Fibroblast of lung (primary cell): ENCODE measurements at regions not wholly inside any gene's neighbourhood (a gene's known extent, or its start where the extent isn't known, plus 50 kb on each side); places are given as distances from the start of the nearest gene placed in this dataset.

ENCODE experiments used
- DNase-seq, 2 donors: peaks; one replicate each; pipeline versions ENCODE4 v3.0.0 to v3.0.0-alpha.2; 2010; ENCODE audit warnings: low read depth in 2 of 2
- H2AFZ ChIP-seq: 2 replicates; pipeline ENCODE4 v1.5.1; 2012; ENCODE audit warnings: low read length, control low read depth, inconsistent platforms
- H3K27ac ChIP-seq: 2 replicates; pipeline ENCODE4 v1.5.1; 2011; ENCODE audit warnings: low read length, control low read depth; ENCODE audit not compliant: insufficient read depth
- H3K27me3 ChIP-seq: 2 replicates; pipeline ENCODE4 v1.5.1; 2011; ENCODE audit warnings: mild to moderate bottlenecking, low read length; ENCODE audit not compliant: control insufficient read depth, insufficient read depth
- H3K36me3 ChIP-seq: 2 replicates; pipeline ENCODE4 v1.5.1; 2011; ENCODE audit warnings: low read length; ENCODE audit not compliant: control insufficient read depth, insufficient read depth
- H3K4me1 ChIP-seq: 2 replicates; pipeline ENCODE4 v1.5.1; 2011; ENCODE audit warnings: low read length; ENCODE audit not compliant: control insufficient read depth, insufficient read depth; ENCODE audit errors: extremely low read depth
- H3K4me2 ChIP-seq: 2 replicates; pipeline ENCODE4 v1.5.1; 2011; ENCODE audit warnings: low read length, control low read depth; ENCODE audit not compliant: insufficient read depth; ENCODE audit errors: extremely low read depth
- H3K4me3 ChIP-seq, 4 experiments: fragments of 200-600 bp in 1 of 4; sonication (generic) in 1 of 4; replicated peaks in 1 of 4; 2 replicates each; pipeline ENCODE4 v1.5.1; 2011 to 2016; ENCODE audit warnings: low read length in 4 of 4, low read depth in 3 of 4, mild to moderate bottlenecking in 3 of 4, control low read depth in 2 of 4, inconsistent platforms in 1 of 4, mixed read lengths in 1 of 4; ENCODE audit not compliant: insufficient read depth in 1 of 4; ENCODE audit errors: control extremely low read depth in 1 of 4
- H3K79me2 ChIP-seq: 2 replicates; pipeline ENCODE4 v1.5.1; 2012; ENCODE audit warnings: mild to moderate bottlenecking, low read length, inconsistent platforms; ENCODE audit not compliant: control insufficient read depth, insufficient read depth
- H3K9ac ChIP-seq: 2 replicates; pipeline ENCODE4 v1.5.1; 2011; ENCODE audit warnings: mild to moderate bottlenecking, low read length, control low read depth; ENCODE audit not compliant: insufficient read depth
- H3K9me3 ChIP-seq: 2 replicates; pipeline ENCODE4 v1.5.1; 2012; ENCODE audit warnings: low read depth, low read length; ENCODE audit not compliant: control insufficient read depth, insufficient read depth
- H4K20me1 ChIP-seq: 2 replicates; pipeline ENCODE4 v1.5.1; 2011; ENCODE audit warnings: low read length; ENCODE audit not compliant: control insufficient read depth, insufficient read depth; ENCODE audit errors: extremely low read depth
- CTCF ChIP-seq, 2 donors: IDR thresholded peaks in 1 of 2; conservative IDR thresholded peaks in 1 of 2; 1 replicate in 1 of 2; 2 replicates in 1 of 2; pipeline ENCODE4 v1.5.1; 2011 to 2012; ENCODE audit warnings: low read length in 2 of 2, control low read depth in 1 of 2, inconsistent platforms in 1 of 2, low read depth in 1 of 2, mild to moderate bottlenecking in 1 of 2
- EZH2 ChIP-seq: IDR thresholded peaks from 2 replicates; pipeline ENCODE4 v1.5.1; 2012; ENCODE audit warnings: low read length, control low read depth, mild to moderate bottlenecking; ENCODE audit errors: missing control alignments

DNA sequence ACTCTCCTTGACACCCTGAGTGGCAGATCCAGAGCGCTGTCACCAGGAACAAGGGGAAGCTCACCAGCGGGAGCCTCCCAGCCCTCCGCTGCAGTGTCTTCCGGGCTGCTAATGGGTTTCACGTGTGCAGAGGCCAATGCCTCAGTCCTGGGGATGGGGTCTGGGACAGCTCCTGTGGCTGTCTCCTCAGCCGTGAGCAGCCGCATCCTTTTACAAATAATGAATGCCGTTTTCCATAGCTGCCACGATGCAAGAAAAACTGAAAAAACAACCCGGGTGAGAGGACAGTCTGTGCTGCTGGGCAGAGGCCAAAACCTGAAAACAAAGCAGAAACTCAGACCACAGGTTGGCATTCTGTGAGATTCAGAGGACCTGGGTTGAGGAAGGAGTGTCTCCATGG lies 212.2 kb upstream of the RAB4A start:
- H3K9ac ChIP-seq, result no peak overlapping the region
- no peaks in the 10 kb centered on the region for H3K36me3 ChIP-seq
- no peaks in the 10 kb centered on the region for H3K27me3 ChIP-seq
- TF ChIP-seq CTCF (conservative IDR thresholded peaks at IDR 0.05 in 1 of 2, IDR thresholded peaks at IDR 0.05 in 1 of 2; ENCODE audit: low read depth in 1 of 2, low read length in 2 of 2), result no peak
- TF ChIP-seq EZH2, result no peak
- no peak for DNase-seq
- H4K20me1 ChIP-seq, result no peaks in the 10 kb centered on the region
- H3K79me2 ChIP-seq, result no peaks in the 10 kb centered on the region
- no peak overlapping the region for H3K4me3 ChIP-seq
- H2AFZ ChIP-seq, result no peak overlapping the region
- H3K4me2 ChIP-seq, result no peak overlapping the region
- no peak overlapping the region for H3K27ac ChIP-seq
- H3K9me3 ChIP-seq, result no peaks in the 10 kb centered on the region
- H3K4me1 ChIP-seq, result no peaks in the 10 kb centered on the region

GRCh38 chr1:229059671-229060539 lies 211.0 kb upstream of the RAB4A start:
- Histone ChIP-seq H3K4me3 (no peak overlapping the region), H3K79me2 (no peaks in the 10 kb centered on the region), H3K9ac (no peak overlapping the region), H3K27me3 (no peaks in the 10 kb centered on the region), H3K36me3 (no peaks in the 10 kb centered on the region), H2AFZ (no peak overlapping the region), H3K27ac (no peak overlapping the region), H3K4me1 (no peaks in the 10 kb centered on the region), H3K9me3 (no peaks in the 10 kb centered on the region), H4K20me1 (no peaks in the 10 kb centered on the region), H3K4me2 (no peak overlapping the region)
- TF ChIP-seq EZH2 (no peak), CTCF (conservative IDR thresholded peaks at IDR 0.05 in 1 of 2, IDR thresholded peaks at IDR 0.05 in 1 of 2; ENCODE audit: low read depth in 1 of 2, low read length in 2 of 2) (no peak)
- DNase-seq, result peak; percentile 32 to 76

GRCh38 chr1:229062135-229062534 lies 208.8 kb upstream of the RAB4A start:
- H3K9me3 ChIP-seq, result no peaks in the 10 kb centered on the region
- H3K27me3 ChIP-seq, result no peaks in the 10 kb centered on the region
- no peak overlapping the region for H2AFZ ChIP-seq
- H3K4me2 ChIP-seq, result no peak overlapping the region
- TF ChIP-seq EZH2 (no peak), CTCF (conservative IDR thresholded peaks at IDR 0.05 in 1 of 2, IDR thresholded peaks at IDR 0.05 in 1 of 2; ENCODE audit: low read depth in 1 of 2, low read length in 2 of 2) (no peak)
- no peak for DNase-seq
- no peaks in the 10 kb centered on the region for H4K20me1 ChIP-seq
- no peak overlapping the region for H3K4me3 ChIP-seq
- H3K9ac ChIP-seq, result no peak overlapping the region
- no peaks in the 10 kb centered on the region for H3K4me1 ChIP-seq
- no peaks in the 10 kb centered on the region for H3K79me2 ChIP-seq
- no peak overlapping the region for H3K27ac ChIP-seq
- no peaks in the 10 kb centered on the region for H3K36me3 ChIP-seq
